Activated naive CD8-positive, alpha-beta T cell treated with anti-CD3 and anti-CD28 coated beads for 36 hours (primary cell): ENCODE measurements at regions not wholly inside any gene's neighbourhood (a gene's known extent, or its start where the extent isn't known, plus 50 kb on each side); places are given as distances from the start of the nearest gene placed in this dataset.
"Not testable (repeated sequence)": the region's sequence is repeated elsewhere in the genome, so short reads cannot be mapped to it uniquely, and the experiment has no call there.

Experiments used
- DNase-seq: peaks from one replicate; pipeline ENCODE4 v3.0.0; 2021
- H3K27ac Mint-ChIP-seq: one replicate; pipeline ENCODE4 v1.8.0; 2022; ENCODE audit warnings: mild to moderate bottlenecking, moderate library complexity, mixed read lengths
- H3K27me3 Mint-ChIP-seq: one replicate; pipeline ENCODE4 v1.8.0; 2022; ENCODE audit warnings: mild to moderate bottlenecking, mixed read lengths
- H3K36me3 Mint-ChIP-seq: one replicate; pipeline ENCODE4 v1.8.0; 2021; ENCODE audit warnings: mild to moderate bottlenecking, mixed read lengths
- H3K4me1 Mint-ChIP-seq: one replicate; pipeline ENCODE4 v1.8.0; 2021; ENCODE audit warnings: mixed read lengths
- H3K4me3 Mint-ChIP-seq: one replicate; pipeline ENCODE4 v1.8.0; 2022; ENCODE audit warnings: mild to moderate bottlenecking, moderate library complexity, mixed read lengths
- H3K9me3 Mint-ChIP-seq: one replicate; pipeline ENCODE4 v1.8.0; 2022; ENCODE audit warnings: mixed read lengths

- Mint-ChIP-seq H3K9me3 (peaks cover 9% of the 10 kb centered on the region), H3K27me3 (peaks cover 1% of the 10 kb centered on the region), H3K4me1 (no peaks in the 10 kb centered on the region), H3K27ac (no peak overlapping the region), H3K4me3 (no peak overlapping the region), H3K36me3 (peaks cover 4% of the 10 kb centered on the region)
- DNase-seq, result no peak
These were observed 184.5 kb upstream of the ANKRD28 start for GRCh38 chr3:15982243-15982642.

GRCh38 chr3:15982667-15983196 is 185.0 kb upstream of the ANKRD28 start:
- Mint-ChIP-seq H3K36me3 (peaks cover 4% of the 10 kb centered on the region), H3K27ac (no peak overlapping the region), H3K9me3 (peaks cover 9% of the 10 kb centered on the region), H3K27me3 (peaks cover 4% of the 10 kb centered on the region), H3K4me3 (no peak overlapping the region), H3K4me1 (no peaks in the 10 kb centered on the region)
- DNase-seq, result no peak

GRCh38 chr3:15983232-15983631 is 185.5 kb upstream of the ANKRD28 start:
- H3K27me3 Mint-ChIP-seq, result peaks cover 4% of the 10 kb centered on the region
- no peak overlapping the region for H3K4me3 Mint-ChIP-seq
- H3K4me1 Mint-ChIP-seq, result no peaks in the 10 kb centered on the region
- H3K27ac Mint-ChIP-seq, result no peak overlapping the region
- H3K36me3 Mint-ChIP-seq, result peaks cover 4% of the 10 kb centered on the region
- H3K9me3 Mint-ChIP-seq, result peaks cover 9% of the 10 kb centered on the region
- no peak for DNase-seq

- peaks cover 4% of the 10 kb centered on the region for H3K27me3 Mint-ChIP-seq
- peaks cover 4% of the 10 kb centered on the region for H3K36me3 Mint-ChIP-seq
- peaks cover 13% of the 10 kb centered on the region for H3K9me3 Mint-ChIP-seq
- no peak overlapping the region for H3K27ac Mint-ChIP-seq
- DNase-seq, result no peak
- no peaks in the 10 kb centered on the region for H3K4me1 Mint-ChIP-seq
- H3K4me3 Mint-ChIP-seq, result no peak overlapping the region
These were observed 185.9 kb upstream of the ANKRD28 start for GRCh38 chr3:15983693-15984092.

GRCh38 chr3:15989419-15989818 is 185.1 kb upstream of the GALNT15 start:
- Mint-ChIP-seq H3K36me3 (peaks cover 8% of the 10 kb centered on the region), H3K4me3 (no peak overlapping the region), H3K27ac (no peak overlapping the region), H3K9me3 (peaks cover 23% of the 10 kb centered on the region), H3K27me3 (peaks cover 4% of the 10 kb centered on the region), H3K4me1 (no peaks in the 10 kb centered on the region)
- no peak for DNase-seq

GRCh38 chr3:15993660-15994059 is 180.8 kb upstream of the GALNT15 start:
- not testable (repeated sequence) for H3K4me3 Mint-ChIP-seq, H3K27me3 Mint-ChIP-seq, H3K36me3 Mint-ChIP-seq, DNase-seq, H3K27ac Mint-ChIP-seq, H3K4me1 Mint-ChIP-seq
- H3K9me3 Mint-ChIP-seq, result peaks cover 18% of the 10 kb centered on the region

GRCh38 chr3:15996496-15996895 is 178.0 kb upstream of the GALNT15 start:
- H3K27ac Mint-ChIP-seq, H3K27me3 Mint-ChIP-seq, DNase-seq, H3K36me3 Mint-ChIP-seq, H3K9me3 Mint-ChIP-seq, H3K4me3 Mint-ChIP-seq, H3K4me1 Mint-ChIP-seq: not testable (repeated sequence)

GRCh38 chr3:15997274-15997943 is 177.1 kb upstream of the GALNT15 start:
- no peak for DNase-seq
- Mint-ChIP-seq H3K36me3 (peaks cover 3% of the 10 kb centered on the region), H3K9me3 (peaks cover 10% of the 10 kb centered on the region), H3K4me1 (peaks cover 4% of the 10 kb centered on the region), H3K27me3 (no peaks in the 10 kb centered on the region), H3K4me3 (no peak overlapping the region), H3K27ac (no peak overlapping the region)

- no peak overlapping the region for H3K4me3 Mint-ChIP-seq
- H3K27ac Mint-ChIP-seq, result no peak overlapping the region
- peaks cover 4% of the 10 kb centered on the region for H3K4me1 Mint-ChIP-seq
- H3K27me3 Mint-ChIP-seq, result no peaks in the 10 kb centered on the region
- peaks cover 10% of the 10 kb centered on the region for H3K9me3 Mint-ChIP-seq
- H3K36me3 Mint-ChIP-seq, result peaks cover 3% of the 10 kb centered on the region
- DNase-seq, result no peak
These were observed 175.6 kb upstream of the GALNT15 start for GRCh38 chr3:15998911-15999310.

- H3K9me3 Mint-ChIP-seq, result no peaks in the 10 kb centered on the region
- H3K27ac Mint-ChIP-seq, result no peak overlapping the region
- H3K4me3 Mint-ChIP-seq, result no peak overlapping the region
- no peaks in the 10 kb centered on the region for H3K4me1 Mint-ChIP-seq
- DNase-seq, result no peak
- H3K36me3 Mint-ChIP-seq, result no peaks in the 10 kb centered on the region
- peaks cover 3% of the 10 kb centered on the region for H3K27me3 Mint-ChIP-seq
These were observed 169.7 kb upstream of the GALNT15 start for GRCh38 chr3:16004812-16005211.

- no peaks in the 10 kb centered on the region for H3K9me3 Mint-ChIP-seq
- no peaks in the 10 kb centered on the region for H3K36me3 Mint-ChIP-seq
- H3K27me3 Mint-ChIP-seq, result peaks cover 7% of the 10 kb centered on the region
- no peak overlapping the region for H3K27ac Mint-ChIP-seq
- DNase-seq, result no peak
- H3K4me3 Mint-ChIP-seq, result no peak overlapping the region
- H3K4me1 Mint-ChIP-seq, result no peaks in the 10 kb centered on the region
These were observed 163.1 kb upstream of the GALNT15 start for GRCh38 chr3:16011376-16011775.

GRCh38 chr3:16012086-16012485 is 162.4 kb upstream of the GALNT15 start:
- Mint-ChIP-seq H3K9me3 (no peaks in the 10 kb centered on the region), H3K4me1 (no peaks in the 10 kb centered on the region), H3K27ac (no peak overlapping the region), H3K4me3 (no peak overlapping the region), H3K27me3 (peaks cover 7% of the 10 kb centered on the region), H3K36me3 (no peaks in the 10 kb centered on the region)
- DNase-seq, result no peak

- no peaks in the 10 kb centered on the region for H3K9me3 Mint-ChIP-seq
- peaks cover 4% of the 10 kb centered on the region for H3K27me3 Mint-ChIP-seq
- H3K36me3 Mint-ChIP-seq, result no peaks in the 10 kb centered on the region
- DNase-seq, result no peak
- H3K4me3 Mint-ChIP-seq, result no peak overlapping the region
- no peak overlapping the region for H3K27ac Mint-ChIP-seq
- no peaks in the 10 kb centered on the region for H3K4me1 Mint-ChIP-seq
These were observed 160.9 kb upstream of the GALNT15 start for GRCh38 chr3:16013568-16013967.

GRCh38 chr3:16021801-16022200 is 152.7 kb upstream of the GALNT15 start:
- not testable (repeated sequence) for DNase-seq, H3K4me3 Mint-ChIP-seq, H3K36me3 Mint-ChIP-seq, H3K27me3 Mint-ChIP-seq, H3K4me1 Mint-ChIP-seq, H3K9me3 Mint-ChIP-seq, H3K27ac Mint-ChIP-seq

- H3K27me3 Mint-ChIP-seq, H3K27ac Mint-ChIP-seq: not testable (repeated sequence)
These were observed 150.6 kb upstream of the GALNT15 start for GRCh38 chr3:16023881-16024280.

GRCh38 chr3:16024548-16024947 is 149.9 kb upstream of the GALNT15 start:
- Mint-ChIP-seq H3K27ac (no peak overlapping the region), H3K4me1 (no peaks in the 10 kb centered on the region), H3K4me3 (no peak overlapping the region), H3K36me3 (no peaks in the 10 kb centered on the region), H3K27me3 (peaks cover 5% of the 10 kb centered on the region), H3K9me3 (no peaks in the 10 kb centered on the region)
- no peak for DNase-seq

More at GRCh38 chr3:16023881-16024280, 150.6 kb upstream of the GALNT15 start:
- H3K36me3 Mint-ChIP-seq, DNase-seq, H3K4me3 Mint-ChIP-seq, H3K4me1 Mint-ChIP-seq, H3K9me3 Mint-ChIP-seq: not testable (repeated sequence)
